Peyer's patch (tissue), 4 donors: ENCODE measurements at regions not wholly inside any gene's neighbourhood (a gene's known extent, or its start where the extent isn't known, plus 50 kb on each side); places are given as distances from the start of the nearest gene placed in this dataset.

Experiments
- CTCF ChIP-seq, 6 experiments: fragments of 450-650 bp in 4 of 6; fragments of 200-600 bp in 2 of 6; sonication (generic) in 1 of 6; IDR thresholded peaks; one replicate each; pipeline ENCODE4 v1.5.1; 2017 to 2019; ENCODE audit warnings: antibody characterized with exemption in 6 of 6, mild to moderate bottlenecking in 3 of 6, moderate library complexity in 1 of 6
- POLR2A ChIP-seq, 2 donors: fragments of 450-650 bp; IDR thresholded peaks; one replicate each; pipeline ENCODE4 v1.5.1; 2017; ENCODE audit warnings: antibody characterized with exemption in 2 of 2, mild to moderate bottlenecking in 2 of 2, moderate library complexity in 2 of 2

GRCh38 chr14:104253223-104253822 is 114.9 kb downstream of the KIF26A start:
- TF ChIP-seq CTCF (IDR thresholded peaks at IDR 0.05) (no peak), POLR2A (IDR thresholded peaks at IDR 0.05) (no peak)
